Fibroblast of skin of abdomen (primary cell): ENCODE measurements at regions not wholly inside any gene's neighbourhood (a gene's known extent, or its start where the extent isn't known, plus 50 kb on each side); places are given as distances from the start of the nearest gene placed in this dataset.

Experiments
- DNase-seq: peaks from one replicate; pipeline ENCODE4 v3.0.0-alpha.2; 2013

DNA sequence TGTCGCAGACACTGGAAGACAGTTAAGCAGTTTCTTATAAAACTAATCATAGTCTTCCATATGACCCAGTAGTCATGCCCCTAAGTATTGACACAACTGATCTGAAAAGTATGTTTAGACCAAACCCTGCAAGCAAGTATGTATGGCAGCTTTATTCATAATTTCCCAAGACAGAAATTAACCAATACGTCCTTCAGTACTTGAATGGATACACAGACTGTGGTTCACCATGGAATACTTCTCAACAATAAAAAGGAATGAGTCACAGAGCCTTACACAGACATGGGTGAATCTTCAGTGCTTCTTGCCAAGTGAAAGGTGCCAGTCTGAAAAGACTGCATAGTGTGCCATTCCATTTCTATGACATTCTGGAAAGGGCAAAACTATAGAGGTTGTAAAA lies 50.2 kb upstream of the AKR1E2 start:
- DNase-seq: peak; percentile 85

DNA sequence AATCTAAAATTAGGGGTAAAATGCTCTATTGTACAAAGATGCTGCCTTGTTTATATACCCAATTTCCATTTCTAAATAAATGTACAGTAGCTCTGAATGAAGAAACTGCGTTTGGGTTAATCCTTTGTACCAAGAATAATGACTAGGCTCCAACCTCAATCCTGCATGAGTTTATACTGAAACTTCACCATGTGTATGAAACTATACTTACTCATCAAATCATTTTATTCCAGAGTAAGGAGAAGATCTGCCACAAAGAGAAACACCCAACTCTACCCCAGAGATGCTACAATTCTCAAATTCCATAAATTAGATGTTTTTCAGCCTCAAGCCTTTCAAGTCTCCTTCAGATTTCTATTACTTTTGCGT lies 53.8 kb upstream of the AKR1E2 start:
- DNase-seq: no peak

DNA sequence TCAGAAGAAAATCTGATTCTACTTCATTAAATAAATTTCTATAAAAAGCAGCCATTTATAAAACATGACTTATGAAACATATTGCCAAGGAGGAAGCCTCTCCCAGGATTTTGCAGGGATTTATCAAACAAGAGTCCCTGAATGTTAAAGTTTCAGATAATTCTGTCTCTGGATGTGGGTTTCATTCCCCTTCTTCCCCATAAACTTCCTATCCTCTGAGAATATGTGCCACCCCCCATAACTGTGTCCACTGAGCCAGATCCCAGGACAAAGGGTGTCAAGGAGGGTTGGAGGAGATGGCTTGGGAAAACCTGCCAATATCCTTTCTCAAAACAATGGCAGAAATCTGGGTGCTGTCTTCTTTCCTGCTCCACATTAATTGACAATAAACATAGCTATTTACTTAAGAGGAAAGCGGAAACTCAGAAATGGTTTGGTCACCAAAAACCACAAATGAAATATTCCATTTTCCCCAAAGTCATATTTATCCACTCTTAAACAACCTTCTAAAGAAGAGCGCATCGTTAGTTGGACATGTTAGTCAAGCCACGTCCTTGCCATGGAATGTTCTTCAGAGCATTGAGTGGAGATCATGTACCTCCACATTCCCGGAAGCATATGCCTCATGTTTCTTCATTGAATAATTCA lies 54.3 kb upstream of the AKR1E2 start:
- peak; percentile 79 for DNase-seq

DNA sequence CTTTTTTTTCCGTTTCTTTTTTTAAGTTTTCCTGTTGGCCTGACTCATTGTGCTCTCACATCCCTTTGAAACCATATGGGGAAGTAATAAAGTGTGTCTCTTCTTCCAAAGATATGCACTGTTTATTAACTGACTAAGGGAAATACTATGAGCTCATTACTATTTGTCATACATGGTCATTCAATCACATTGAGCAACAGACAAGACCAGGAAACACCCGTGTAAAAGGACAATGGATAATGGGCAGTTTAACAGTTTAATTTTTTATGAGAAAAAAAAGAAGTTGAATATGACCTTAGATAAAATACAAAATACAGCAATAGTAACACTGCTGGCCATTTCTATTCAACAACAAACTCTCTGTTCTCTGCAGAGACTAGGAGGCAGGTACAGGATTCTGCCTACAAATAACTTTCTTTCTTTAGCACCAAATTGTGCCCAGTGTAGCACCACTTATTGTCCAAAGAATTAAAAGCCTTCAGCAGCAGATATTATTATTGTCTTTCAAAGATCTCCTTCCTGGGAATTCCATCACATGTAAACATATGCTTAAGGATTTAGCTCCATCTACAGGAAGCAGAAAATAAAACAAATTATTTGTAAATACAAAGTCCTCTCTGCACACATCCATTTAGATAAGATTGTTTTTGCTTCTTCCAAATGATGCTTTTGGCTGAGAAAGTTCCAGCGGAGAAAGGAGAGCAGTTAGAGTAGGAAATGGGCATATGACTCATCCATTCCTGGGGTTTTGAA lies 55.0 kb upstream of the AKR1E2 start:
- DNase-seq: peak; percentile 94

DNA sequence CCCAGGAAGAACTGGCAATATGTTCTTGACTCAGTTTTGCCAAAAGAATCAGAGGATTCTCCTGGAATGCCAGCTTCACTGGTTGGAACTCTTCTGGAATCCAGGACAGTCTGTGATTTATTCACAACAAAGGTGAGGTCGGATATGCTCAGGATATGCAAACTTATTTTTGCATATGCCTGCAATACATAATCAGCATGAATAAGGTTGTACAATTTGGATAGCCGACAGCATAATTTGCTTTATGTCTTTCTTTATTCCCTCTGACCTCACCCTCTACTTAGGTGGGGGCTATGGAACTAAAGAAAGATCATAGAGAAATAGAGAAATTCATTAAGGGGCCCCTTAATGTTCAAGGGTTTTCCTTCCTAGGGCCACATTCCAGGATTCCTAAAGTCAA lies 57.6 kb upstream of the AKR1E2 start:
- DNase-seq: no peak

GRCh38 chr10:4767033-4767814 lies 58.8 kb upstream of the AKR1E2 start:
- peak; percentile 55 for DNase-seq

DNA sequence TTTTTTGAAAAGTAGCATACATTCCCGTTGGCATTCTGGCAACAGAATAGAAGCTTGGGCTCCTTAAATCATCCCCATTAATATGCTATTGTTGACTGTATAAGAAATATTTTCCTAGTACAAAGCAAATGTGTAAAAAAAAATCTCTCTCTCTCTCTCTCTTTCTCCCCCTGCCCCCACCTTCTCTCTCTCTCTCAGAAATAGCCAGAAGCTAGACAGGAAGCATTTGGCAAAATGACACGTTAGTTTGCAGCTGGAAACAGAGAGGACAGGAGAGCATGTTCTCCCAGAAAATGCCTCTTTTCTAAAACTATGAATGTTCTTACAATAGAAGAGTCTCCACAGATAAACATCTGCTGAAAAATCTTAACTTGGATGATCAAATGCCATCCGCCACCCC lies 59.6 kb upstream of the AKR1E2 start:
- no peak for DNase-seq

- DNase-seq: no peak
These were observed 60.6 kb upstream of the AKR1E2 start for GRCh38 chr10:4765428-4765827.

GRCh38 chr10:4763960-4764428 lies 62.0 kb upstream of the AKR1E2 start:
- DNase-seq: peak; percentile 81

GRCh38 chr10:4763513-4763912 lies 62.5 kb upstream of the AKR1E2 start:
- no peak for DNase-seq

DNA sequence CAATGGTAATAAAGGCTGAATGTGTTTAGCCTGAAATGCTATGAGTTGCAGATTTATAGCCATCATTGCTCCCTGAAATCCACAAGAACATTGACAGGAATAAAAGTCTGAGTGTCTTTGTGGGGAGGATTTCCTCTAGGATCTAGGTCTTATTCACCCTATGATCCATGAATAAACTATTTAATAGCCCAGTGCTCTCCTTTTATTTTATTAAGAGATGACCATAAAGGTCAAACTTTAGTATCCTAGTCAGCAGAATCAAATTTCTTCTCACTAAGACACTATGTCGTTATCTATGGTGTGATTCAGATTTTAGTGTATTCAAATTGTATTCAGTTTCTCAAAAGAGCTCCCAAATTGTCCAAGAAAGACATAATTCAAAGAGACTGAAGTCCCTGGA lies 67.8 kb upstream of the AKR1E2 start:
- DNase-seq: no peak

DNA sequence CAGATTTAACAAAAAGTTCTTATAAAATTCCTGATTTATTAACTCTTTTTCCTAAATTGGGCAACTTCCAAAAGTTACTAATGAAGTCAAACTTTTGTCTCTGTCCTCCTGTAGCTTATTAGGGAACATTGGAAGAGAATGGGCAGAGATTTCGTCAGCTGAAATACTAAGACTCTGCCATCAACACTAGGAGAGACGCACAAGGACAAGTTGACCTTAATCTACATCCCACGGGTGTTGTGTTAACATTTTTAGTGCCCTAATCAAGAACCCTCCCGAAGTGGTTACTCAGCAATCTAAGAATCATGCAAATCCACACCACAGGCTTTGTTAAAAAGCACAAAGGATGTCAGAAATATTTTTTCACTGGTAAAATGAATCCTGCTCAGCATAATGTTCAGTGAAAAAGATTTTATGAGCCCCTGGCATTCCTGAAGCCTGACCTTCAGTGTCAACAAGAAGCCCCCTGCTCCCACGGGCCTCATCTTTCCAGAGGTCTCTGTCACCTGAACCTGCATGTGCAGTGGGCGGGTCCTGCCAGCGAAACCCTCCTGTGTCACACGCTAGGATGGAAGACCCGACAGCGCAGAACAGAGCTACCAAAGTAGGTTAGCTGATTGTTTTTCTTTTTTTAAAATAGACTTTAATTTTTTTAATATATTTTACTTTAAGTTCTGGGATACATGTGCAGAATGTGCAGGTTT lies 70.6 kb upstream of the AKR1E2 start:
- DNase-seq: no peak

DNA sequence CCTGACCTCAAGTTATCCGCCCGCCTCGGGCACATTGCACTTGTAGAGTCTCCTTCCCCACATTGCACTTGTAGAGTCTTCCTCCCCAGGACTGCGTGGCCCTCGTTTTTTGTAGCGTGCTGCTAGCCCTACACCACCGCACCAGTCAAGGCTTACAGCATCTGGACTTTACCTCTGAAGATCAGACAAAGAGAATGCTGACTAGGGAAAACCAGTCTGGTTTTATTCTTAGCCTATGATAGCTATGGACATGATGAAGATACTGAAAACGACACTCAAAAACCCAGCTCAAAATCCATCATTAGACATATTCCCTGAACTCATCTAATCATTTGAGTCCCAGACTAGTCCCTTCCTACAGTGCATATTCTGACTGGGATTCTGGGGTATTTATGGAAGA lies 71.9 kb upstream of the AKR1E2 start:
- no peak for DNase-seq

DNA sequence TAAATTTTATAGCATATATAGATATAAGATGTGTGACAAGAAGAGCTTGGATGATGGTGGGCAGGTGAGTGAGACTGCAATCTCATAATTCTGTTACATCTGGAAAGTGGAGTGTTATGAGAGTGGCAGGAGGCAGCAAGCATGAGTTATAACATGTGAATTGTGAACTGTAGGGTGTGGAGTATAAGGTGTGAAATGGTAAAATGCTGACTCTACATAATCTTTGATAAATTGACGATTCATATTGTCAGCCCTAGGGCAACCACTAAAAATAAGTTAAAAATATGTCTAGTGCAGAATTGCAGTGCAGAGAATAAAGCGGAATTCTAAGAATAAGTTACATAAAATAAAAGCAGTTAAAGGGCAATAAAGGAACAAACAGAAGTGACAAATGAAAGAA lies 74.8 kb upstream of the AKR1E2 start:
- no peak for DNase-seq

DNA sequence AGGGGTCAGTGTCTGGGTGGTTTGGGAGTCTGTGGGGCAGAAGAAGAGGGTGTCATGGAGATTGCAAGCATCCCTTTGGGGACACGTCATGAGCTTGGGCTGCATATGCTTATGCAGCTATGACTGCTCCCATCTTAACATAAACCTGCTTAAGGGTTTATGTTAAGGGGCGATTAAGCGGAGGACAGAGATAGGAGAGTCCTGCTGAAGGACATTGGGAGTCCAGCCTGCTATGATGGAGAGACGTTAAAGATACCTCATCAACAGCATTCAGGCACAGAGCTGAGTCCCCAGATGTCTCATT lies 76.8 kb upstream of the AKR1E2 start:
- no peak for DNase-seq

- DNase-seq: no peak
These were observed 77.3 kb upstream of the AKR1E2 start for GRCh38 chr10:4748491-4749270.

- DNase-seq: no peak
These were observed 83.8 kb upstream of the AKR1E2 start for GRCh38 chr10:4742217-4742616.

DNA sequence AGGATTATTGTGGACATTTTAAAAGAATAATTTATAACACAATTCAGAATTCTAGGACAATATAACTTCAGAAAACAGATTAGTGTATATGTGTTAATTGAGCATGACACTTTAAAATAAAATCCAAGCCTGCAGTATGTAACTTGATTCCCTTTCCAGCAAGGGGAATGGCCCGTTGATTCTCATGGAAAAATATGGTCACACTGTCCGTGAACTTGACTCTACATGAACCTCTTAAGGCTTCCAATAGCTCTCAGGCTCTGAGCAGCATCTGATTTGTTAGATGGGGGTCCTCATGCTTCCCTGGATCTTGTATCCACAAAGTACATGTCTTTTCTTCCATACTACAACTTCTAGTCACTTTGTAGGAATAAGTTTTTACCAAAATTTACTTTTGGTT lies 85.5 kb upstream of the AKR1E2 start:
- DNase-seq: no peak

DNA sequence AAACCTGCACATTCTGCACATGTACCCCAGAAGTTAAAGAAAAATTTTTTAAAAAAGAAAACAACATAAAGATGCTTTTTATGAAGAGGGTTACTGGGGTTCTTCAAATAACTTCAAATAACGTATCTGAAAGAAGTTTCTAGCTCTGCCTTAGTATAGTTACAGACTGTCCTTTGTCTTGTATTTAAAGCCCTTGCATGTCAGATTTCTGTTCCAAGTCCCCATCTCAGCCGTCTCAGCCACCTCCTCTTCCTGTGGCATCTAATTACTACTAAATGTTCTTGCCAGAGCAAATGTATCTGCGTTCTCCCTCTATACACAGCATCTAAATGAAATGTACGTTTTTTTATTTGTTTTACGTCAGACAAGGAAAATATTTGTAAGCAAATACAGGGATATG lies 89.4 kb upstream of the AKR1E2 start:
- no peak for DNase-seq

GRCh38 chr10:4736183-4736582 lies 89.8 kb upstream of the AKR1E2 start:
- no peak for DNase-seq

DNA sequence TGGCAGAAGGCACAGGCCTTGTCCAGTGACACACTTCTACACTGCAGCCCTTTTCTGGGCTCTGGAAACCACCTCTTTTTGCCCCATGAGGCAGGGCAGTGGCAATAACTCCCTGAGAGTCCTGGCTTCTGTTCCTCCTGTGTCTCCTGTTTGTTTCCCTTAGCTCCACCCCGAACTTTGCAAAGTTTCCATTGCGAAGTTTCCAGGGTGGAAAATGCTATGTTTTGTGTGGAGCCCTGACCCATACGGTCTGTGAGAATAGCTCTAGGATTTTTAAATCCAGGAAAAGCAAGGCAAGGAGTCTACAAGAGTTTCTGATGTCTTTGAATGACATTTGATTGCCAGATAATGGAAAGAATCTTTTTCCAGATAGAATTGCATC lies 92.2 kb upstream of the AKR1E2 start:
- no peak for DNase-seq

GRCh38 chr10:4733150-4733842 lies 92.7 kb upstream of the AKR1E2 start:
- no peak for DNase-seq
